ENCODE measurements at regions not wholly inside any gene's neighbourhood (a gene's known extent, or its start where the extent isn't known, plus 50 kb on each side); places are given as distances from the start of the nearest gene placed in this dataset.
"Not testable (repeated sequence)": the region's sequence is repeated elsewhere in the genome, so short reads cannot be mapped to it uniquely, and the experiment has no call there.

GRCh38 chr6:5828296-5828695, 178.4 kb downstream of the NRN1 start:
- BruUV-seq (replicated peaks), result no TSS peak
- H3K9me3 ChIP-seq (ENCODE audit: control insufficient read depth, insufficient read depth, low read depth, low read length), result no peaks in the 10 kb centered on the region
- TF ChIP-seq, protein P1, sequence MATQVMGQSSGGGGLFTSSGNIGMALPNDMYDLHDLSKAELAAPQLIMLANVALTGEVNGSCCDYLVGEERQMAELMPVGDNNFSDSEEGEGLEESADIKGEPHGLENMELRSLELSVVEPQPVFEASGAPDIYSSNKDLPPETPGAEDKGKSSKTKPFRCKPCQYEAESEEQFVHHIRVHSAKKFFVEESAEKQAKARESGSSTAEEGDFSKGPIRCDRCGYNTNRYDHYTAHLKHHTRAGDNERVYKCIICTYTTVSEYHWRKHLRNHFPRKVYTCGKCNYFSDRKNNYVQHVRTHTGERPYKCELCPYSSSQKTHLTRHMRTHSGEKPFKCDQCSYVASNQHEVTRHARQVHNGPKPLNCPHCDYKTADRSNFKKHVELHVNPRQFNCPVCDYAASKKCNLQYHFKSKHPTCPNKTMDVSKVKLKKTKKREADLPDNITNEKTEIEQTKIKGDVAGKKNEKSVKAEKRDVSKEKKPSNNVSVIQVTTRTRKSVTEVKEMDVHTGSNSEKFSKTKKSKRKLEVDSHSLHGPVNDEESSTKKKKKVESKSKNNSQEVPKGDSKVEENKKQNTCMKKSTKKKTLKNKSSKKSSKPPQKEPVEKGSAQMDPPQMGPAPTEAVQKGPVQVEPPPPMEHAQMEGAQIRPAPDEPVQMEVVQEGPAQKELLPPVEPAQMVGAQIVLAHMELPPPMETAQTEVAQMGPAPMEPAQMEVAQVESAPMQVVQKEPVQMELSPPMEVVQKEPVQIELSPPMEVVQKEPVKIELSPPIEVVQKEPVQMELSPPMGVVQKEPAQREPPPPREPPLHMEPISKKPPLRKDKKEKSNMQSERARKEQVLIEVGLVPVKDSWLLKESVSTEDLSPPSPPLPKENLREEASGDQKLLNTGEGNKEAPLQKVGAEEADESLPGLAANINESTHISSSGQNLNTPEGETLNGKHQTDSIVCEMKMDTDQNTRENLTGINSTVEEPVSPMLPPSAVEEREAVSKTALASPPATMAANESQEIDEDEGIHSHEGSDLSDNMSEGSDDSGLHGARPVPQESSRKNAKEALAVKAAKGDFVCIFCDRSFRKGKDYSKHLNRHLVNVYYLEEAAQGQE (IDR thresholded peaks at IDR 0.05; ENCODE audit: insufficient read depth in 1 of 2, low read depth in 2 of 2, low read length in 1 of 2), result no peak
- TF ChIP-seq POLR2AphosphoS5 (IDR thresholded peaks at IDR 0.05; ENCODE audit: low read depth, low read length) (no peak), TCF7L2 (IDR thresholded peaks at IDR 0.05; ENCODE audit: low read depth, low read length) (no peak), SIN3A (IDR thresholded peaks at IDR 0.05; ENCODE audit: borderline replicate concordance, insufficient read depth, low read depth, low read length) (no peak)
- TF ChIP-seq, protein P2, sequence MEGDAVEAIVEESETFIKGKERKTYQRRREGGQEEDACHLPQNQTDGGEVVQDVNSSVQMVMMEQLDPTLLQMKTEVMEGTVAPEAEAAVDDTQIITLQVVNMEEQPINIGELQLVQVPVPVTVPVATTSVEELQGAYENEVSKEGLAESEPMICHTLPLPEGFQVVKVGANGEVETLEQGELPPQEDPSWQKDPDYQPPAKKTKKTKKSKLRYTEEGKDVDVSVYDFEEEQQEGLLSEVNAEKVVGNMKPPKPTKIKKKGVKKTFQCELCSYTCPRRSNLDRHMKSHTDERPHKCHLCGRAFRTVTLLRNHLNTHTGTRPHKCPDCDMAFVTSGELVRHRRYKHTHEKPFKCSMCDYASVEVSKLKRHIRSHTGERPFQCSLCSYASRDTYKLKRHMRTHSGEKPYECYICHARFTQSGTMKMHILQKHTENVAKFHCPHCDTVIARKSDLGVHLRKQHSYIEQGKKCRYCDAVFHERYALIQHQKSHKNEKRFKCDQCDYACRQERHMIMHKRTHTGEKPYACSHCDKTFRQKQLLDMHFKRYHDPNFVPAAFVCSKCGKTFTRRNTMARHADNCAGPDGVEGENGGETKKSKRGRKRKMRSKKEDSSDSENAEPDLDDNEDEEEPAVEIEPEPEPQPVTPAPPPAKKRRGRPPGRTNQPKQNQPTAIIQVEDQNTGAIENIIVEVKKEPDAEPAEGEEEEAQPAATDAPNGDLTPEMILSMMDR (IDR thresholded peaks at IDR 0.05), result no peak
- no peak for ATAC-seq
- ChIA-PET POLR2A (interaction anchor here (0.7 kb wide), 1 partner anchor 20 kb away, joined by 8 read pairs; no protein-coding TSS in a partner anchor), CTCF (no interaction called here)
- no peak for DNase-seq (ENCODE audit: low read depth, low spot score)
- no peaks in the 10 kb centered on the region for H3K27me3 ChIP-seq (ENCODE audit: control insufficient read depth, insufficient read depth, low read length)
- in situ Hi-C loops (cut with HindIII; ENCODE audit: low pct_unique_long_range_greater_than_20kb, low sequenced_read_pairs) (no loop called here), intact Hi-C loops (cut with micrococcal nuclease; ENCODE audit: unreplicated experiment) (no loop called here)
- no peaks in the 10 kb centered on the region for H3K4me1 ChIP-seq (ENCODE audit: control insufficient read depth, insufficient read depth, low read length)
- H3K27ac ChIP-seq (ENCODE audit: low read length), result no peak overlapping the region
- H3K36me3 ChIP-seq (ENCODE audit: control insufficient read depth, insufficient read depth, low read length), result no peaks in the 10 kb centered on the region
- no peak overlapping the region for H3K4me3 ChIP-seq (ENCODE audit: low read depth in 2 of 2, low read length in 2 of 2)

DNA sequence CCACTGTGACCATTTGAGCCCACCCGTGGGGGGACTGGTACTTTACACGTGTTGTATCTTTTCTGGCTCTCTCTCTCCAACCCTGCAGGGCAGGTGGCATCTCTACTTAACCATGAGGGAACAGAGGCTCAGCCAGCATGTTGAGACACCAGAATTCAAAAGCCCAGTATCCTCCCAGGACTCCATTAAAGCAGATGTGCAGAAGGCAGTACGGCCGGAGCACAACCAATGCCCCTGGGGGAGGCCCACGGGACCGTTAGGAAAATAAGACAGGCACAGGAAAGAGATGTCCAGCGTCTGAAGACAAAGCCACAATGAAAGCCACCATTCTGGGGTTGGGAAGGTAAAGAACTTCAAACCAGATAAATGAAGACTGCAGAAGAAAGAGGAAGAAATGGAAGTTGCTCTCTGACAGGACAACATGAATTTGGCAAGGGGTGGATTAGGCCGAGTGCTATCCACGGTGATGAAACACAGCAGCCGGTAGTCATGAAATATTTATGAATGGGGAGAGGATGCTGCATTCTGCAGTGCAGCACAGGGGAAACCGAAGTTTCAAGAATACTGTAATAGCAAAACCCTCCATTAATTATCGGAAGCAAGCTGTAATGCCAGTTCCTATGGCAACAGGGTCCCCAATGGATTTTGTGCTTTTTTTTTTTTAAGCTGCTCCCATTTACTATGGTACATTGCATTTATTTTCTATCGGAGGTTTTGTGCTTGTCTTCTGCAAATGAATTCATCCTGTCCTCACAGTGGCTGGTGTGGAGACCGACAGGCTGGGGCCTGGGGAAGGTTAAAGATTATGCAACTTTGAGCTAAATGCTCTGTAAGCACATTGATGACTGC, 179.4 kb downstream of the NRN1 start:
- DNase-seq (ENCODE audit: low read depth, low spot score) (no peak), ATAC-seq (no peak)
- Histone ChIP-seq H3K4me3 (ENCODE audit: low read depth in 2 of 2, low read length in 2 of 2) (no peak overlapping the region), H3K27ac (ENCODE audit: low read length) (no peak overlapping the region), H3K4me1 (ENCODE audit: control insufficient read depth, insufficient read depth, low read length) (no peaks in the 10 kb centered on the region), H3K36me3 (ENCODE audit: control insufficient read depth, insufficient read depth, low read length) (no peaks in the 10 kb centered on the region), H3K27me3 (ENCODE audit: control insufficient read depth, insufficient read depth, low read length) (no peaks in the 10 kb centered on the region), H3K9me3 (ENCODE audit: control insufficient read depth, insufficient read depth, low read depth, low read length) (no peaks in the 10 kb centered on the region)
- BruUV-seq (replicated peaks), result no TSS peak
- TF ChIP-seq POLR2AphosphoS5 (IDR thresholded peaks at IDR 0.05; ENCODE audit: low read depth, low read length) (no peak), TCF7L2 (IDR thresholded peaks at IDR 0.05; ENCODE audit: low read depth, low read length) (no peak), SIN3A (IDR thresholded peaks at IDR 0.05; ENCODE audit: borderline replicate concordance, insufficient read depth, low read depth, low read length) (no peak)
- TF ChIP-seq, protein P2 (IDR thresholded peaks at IDR 0.05), result no peak
- TF ChIP-seq, protein P1 (IDR thresholded peaks at IDR 0.05; ENCODE audit: insufficient read depth in 1 of 2, low read depth in 2 of 2, low read length in 1 of 2), result no peak
- ChIA-PET CTCF (no interaction called here), POLR2A (interaction anchor here (0.7 kb wide), 1 partner anchor 21 kb away, joined by 8 read pairs; no protein-coding TSS in a partner anchor)
- in situ Hi-C loops (cut with HindIII; ENCODE audit: low pct_unique_long_range_greater_than_20kb, low sequenced_read_pairs) (no loop called here), intact Hi-C loops (cut with micrococcal nuclease; ENCODE audit: unreplicated experiment) (no loop called here)

DNA sequence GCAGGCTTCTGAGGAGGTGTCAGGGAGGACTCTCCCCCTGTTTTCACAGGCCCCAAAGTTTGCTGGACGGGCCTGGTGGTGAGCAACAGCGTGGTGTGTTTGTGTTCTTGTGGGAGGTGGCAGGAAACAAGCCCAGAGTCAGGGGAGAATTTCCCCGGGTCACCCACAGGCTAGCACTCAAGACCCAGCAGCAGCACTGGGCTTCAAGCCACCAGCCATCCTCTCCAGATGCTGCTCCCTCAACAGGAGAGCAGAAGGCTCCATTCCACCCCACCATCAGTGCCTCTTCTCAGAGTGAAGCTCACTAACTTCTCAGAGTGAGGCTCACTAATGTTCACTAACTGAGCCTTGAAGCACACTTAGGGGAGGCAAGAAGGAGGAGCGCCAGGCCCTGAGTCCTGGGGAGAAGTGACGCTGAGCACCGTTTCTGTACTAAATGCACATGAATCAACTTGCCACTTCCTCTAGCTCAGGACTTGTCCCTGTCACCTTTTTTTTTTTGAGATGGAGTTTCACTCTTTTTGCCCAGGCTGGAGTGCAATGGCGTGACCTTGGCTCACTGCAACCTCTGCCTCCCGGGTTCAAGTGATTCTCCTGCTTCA, 182.2 kb downstream of the NRN1 start:
- H3K4me3 ChIP-seq (ENCODE audit: low read depth in 2 of 2, low read length in 2 of 2); intact Hi-C loops (cut with micrococcal nuclease; ENCODE audit: unreplicated experiment); H3K27me3 ChIP-seq (ENCODE audit: control insufficient read depth, insufficient read depth, low read length); H3K4me1 ChIP-seq (ENCODE audit: control insufficient read depth, insufficient read depth, low read length); H3K27ac ChIP-seq (ENCODE audit: low read length); in situ Hi-C loops (cut with HindIII; ENCODE audit: low pct_unique_long_range_greater_than_20kb, low sequenced_read_pairs); ATAC-seq; H3K36me3 ChIP-seq (ENCODE audit: control insufficient read depth, insufficient read depth, low read length); DNase-seq (ENCODE audit: low read depth, low spot score); CTCF ChIA-PET; H3K9me3 ChIP-seq (ENCODE audit: control insufficient read depth, insufficient read depth, low read depth, low read length); POLR2A ChIA-PET; BruUV-seq (replicated peaks): not testable (repeated sequence)

Data from Panc1 (cell line).